Left kidney (tissue), 1 donor: ENCODE measurements at regions not wholly inside any gene's neighbourhood (a gene's known extent, or its start where the extent isn't known, plus 50 kb on each side); places are given as distances from the start of the nearest gene placed in this dataset.

ENCODE experiments used
- DNase-seq: peaks from one replicate; pipeline ENCODE4 v3.0.0-alpha.2; 2013

- DNase-seq: no peak
Measured at GRCh38 chr6:2502998-2503674, 247.6 kb downstream of the MYLK4 start.

GRCh38 chr6:2502096-2502997 is 248.4 kb downstream of the MYLK4 start:
- DNase-seq: no peak

DNA sequence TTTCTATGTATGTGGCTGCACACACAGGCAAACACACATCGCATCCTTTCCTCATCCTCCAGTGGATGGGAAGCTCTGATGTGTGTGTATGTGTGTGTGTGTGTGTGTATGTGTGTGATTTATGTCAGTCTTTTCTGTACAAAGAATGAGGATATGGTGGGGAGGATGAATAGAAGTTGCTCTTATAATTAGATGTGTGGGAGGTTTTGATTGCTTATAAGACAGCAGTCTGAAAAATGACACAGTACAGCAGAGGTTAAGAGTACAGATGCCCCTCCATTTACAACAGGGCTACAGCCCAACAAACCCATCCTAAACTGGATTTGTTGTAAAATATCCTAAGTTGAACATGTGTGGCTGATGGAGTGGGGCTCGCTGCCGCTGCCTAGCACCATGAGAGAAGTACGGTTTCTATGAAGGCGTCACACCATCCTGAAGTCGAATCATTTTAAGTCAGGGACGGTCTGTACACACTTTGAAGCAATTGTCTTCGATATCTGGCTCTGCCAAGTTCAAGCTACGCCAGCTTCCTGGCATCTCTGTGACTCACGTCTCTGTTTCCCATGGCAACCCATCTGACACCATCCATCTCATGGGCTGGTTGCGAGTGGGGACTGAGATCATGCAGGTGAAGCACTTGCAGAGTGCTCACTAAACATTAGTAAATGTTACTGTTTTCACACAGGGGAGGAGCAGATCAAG is 252.6 kb downstream of the MYLK4 start:
- DNase-seq: no peak

GRCh38 chr6:2496291-2496690 is 250.9 kb upstream of the GMDS start:
- no peak for DNase-seq

DNA sequence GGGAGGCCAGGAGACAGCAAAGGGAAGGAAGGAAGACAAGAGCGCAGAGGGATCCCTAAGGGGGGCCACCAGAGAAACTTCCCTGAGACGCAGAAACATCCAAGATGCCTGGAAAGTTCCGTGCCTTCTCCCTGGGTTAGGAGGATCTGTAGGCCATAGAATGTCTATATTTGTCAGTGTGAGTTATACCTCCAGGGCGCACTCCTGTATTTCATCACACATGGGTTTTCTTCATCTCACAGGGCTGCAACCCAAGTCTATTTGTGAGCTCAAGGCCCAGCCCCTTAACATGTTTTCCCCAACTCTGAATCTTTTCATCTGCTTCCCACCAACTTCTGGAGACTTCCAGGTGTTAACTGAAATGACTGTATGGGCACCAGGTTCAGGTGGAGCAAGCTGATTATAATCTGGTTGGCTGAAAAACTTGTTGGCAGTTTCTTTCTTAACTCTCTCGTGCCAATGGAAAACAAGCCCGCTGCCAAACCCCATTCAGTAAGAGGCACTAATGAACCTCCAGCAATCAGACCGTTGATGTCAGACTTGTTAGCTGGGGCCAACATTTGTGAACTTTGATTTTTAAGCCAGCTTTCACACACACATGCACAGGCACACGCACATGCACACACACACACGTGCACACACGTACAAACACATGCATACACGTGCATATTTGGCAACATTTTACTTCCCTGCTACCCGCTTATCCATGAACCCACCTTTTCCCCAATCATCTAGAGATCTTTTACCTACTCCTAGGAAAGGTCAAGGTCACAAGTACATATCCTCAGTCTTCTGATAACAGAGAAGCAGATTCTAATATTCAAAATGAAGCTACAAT is 247.5 kb upstream of the GMDS start:
- DNase-seq: no peak

DNA sequence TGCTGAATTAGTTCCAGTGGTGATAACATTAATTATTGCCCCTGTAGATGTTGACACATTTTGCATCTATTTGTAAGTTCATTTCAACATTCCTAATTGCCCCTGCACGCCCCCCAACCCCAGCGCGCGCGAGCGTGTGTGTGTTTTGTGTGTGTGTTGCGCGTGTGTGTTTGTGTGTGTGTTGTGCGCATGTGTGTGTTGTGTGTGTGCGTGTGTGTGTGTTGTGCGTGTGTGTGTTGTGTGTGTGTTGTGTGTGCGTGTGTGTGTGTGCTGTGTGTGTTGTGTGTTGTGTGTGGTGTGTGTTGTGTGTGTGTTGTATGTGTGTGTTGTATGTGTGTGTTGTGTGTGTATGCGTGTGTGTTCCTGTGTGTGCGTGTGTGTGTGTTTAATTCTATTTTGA is 245.7 kb upstream of the GMDS start:
- DNase-seq: no peak

GRCh38 chr6:2488578-2488977 is 243.2 kb upstream of the GMDS start:
- no peak for DNase-seq

- DNase-seq: no peak
Measured at GRCh38 chr6:2485116-2485515, 239.7 kb upstream of the GMDS start.

- DNase-seq: no peak
Measured at GRCh38 chr6:2482773-2483172, 237.4 kb upstream of the GMDS start.

DNA sequence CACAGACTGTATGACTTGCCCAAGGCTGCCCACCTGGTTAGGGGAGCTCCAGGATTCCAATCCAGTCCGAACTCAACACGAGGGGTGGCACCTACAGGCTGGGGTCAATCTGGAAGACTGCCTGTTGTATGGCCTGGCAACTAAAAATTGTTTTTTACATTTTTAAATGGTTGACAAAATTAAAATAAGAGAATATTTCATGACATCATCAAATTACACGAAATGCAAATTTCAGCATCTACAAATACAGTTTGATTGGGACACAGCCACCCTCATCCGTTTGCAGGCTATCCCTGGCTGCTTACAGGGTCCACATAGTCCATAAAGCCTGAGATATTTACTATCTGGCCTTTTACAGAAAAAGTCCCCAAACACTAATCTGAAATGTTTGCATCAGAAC is 235.9 kb upstream of the GMDS start:
- no peak for DNase-seq

- no peak for DNase-seq
Measured at GRCh38 chr6:2480267-2480966, 235.0 kb upstream of the GMDS start.

GRCh38 chr6:2478200-2478599 is 232.8 kb upstream of the GMDS start:
- peak; percentile 48 for DNase-seq

DNA sequence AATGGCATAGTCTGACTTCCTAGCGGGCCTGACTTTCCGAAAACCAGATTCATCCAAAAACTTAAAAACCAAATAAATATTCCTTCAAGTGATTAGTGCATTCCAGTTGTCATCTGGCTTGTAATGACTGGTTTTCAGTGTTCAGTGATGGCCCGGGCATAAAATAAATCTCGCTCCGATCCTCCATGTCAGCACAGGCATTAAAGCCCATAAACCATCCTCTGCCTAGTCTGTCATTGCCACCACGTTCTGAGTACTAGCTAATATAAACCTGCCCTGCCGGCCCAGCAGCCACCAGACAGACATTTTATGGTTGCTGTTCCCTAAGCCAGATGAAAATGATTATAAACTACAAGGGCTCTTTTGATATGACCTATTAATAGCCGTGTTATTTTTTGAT is 232.3 kb upstream of the GMDS start:
- DNase-seq: no peak

- DNase-seq: no peak
Measured at GRCh38 chr6:2477250-2477649, 231.8 kb upstream of the GMDS start.

GRCh38 chr6:2476376-2476775 is 231.0 kb upstream of the GMDS start:
- no peak for DNase-seq

- DNase-seq: no peak
Measured at GRCh38 chr6:2471472-2471871, 226.1 kb upstream of the GMDS start.

GRCh38 chr6:2469428-2469827 is 224.0 kb upstream of the GMDS start:
- no peak for DNase-seq

GRCh38 chr6:2468601-2468955 is 223.2 kb upstream of the GMDS start:
- no peak for DNase-seq

GRCh38 chr6:2467929-2468600 is 222.7 kb upstream of the GMDS start:
- DNase-seq: no peak

DNA sequence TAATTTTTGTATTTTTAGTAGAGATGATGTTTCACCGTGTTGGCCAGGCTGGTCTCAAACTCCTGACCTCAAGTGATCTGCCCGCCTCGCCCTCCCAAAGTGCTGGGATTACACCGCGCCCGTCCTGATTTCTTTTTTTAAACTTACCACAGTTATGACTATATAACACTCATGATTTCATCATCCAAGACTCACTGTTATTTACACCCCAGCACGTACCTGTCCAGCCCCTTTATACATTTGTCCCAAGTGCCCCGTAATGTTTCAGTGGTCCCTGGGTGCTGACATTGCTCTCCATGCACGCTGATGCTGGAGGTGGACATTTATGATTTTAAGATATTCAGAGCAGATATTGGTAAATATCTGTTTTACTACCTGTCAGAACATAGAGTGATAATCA is 219.9 kb upstream of the GMDS start:
- no peak for DNase-seq

DNA sequence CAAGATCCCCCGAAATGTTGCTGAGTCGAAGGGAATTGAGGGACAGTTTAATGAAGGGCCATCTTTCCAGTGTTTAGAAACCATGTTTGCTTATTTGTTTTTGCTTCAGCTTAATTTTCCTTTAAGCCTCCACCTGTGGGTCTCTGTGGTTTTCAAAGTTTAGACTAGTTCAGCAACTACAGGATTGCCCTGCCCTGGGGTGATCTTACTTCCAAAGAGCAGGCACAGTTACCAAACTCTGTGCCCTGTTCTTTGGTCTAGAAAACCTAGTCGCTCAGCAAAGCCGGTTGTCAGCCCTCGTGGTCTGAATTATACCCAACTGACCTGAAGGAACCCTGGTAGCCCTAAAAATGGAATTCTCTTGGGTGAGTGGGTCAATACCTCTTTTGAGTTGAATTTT is 219.2 kb upstream of the GMDS start:
- no peak for DNase-seq
